SK-N-SH (cell line): ENCODE measurements at regions not wholly inside any gene's neighbourhood (a gene's known extent, or its start where the extent isn't known, plus 50 kb on each side); places are given as distances from the start of the nearest gene placed in this dataset.

Experiments used
- CTCF ChIA-PET: fragments of 300-600, 350-600 bp; formaldehyde crosslinking; extraction: SDS; loops from one replicate; lab custom pipeline; 2021; lab: Yijun Ruan, JAX
- POLR2A ChIA-PET: fragments of 350-600 bp; sonication (Branson Sonifier 250); formaldehyde crosslinking; extraction: SDS; loops from one replicate; lab custom pipeline; 2020; ENCODE audit warnings: antibody characterized with exemption, inconsistent platforms; lab: Yijun Ruan, JAX
- DNase-seq: peaks from one replicate; pipeline ENCODE4 v3.0.0; 2012
- H2AFZ ChIP-seq: fragments of 200-600 bp; sonication (generic); 2 replicates; pipeline ENCODE4 v1.8.1; 2016; ENCODE audit warnings: antibody characterized with exemption, mild to moderate bottlenecking, low read depth
- H3F3A ChIP-seq: fragments of 200-600 bp; sonication (generic); replicated peaks from 2 replicates; pipeline ENCODE3; 2016; ENCODE audit warnings: antibody characterized with exemption, mild to moderate bottlenecking; ENCODE audit not compliant: insufficient read depth
- H3K27ac ChIP-seq, 2 experiments: fragments of 200-500 bp in 1 of 2; fragments of 200-600 bp in 1 of 2; sonication (Bioruptor generic) in 1 of 2; sonication (generic), shearing (Covaris generic) in 1 of 2; 2 replicates each; pipeline versions ENCODE4 v1.5.1 to v1.6.1; 2014 to 2016; ENCODE audit warnings: low read depth in 2 of 2, inconsistent platforms in 1 of 2, low read length in 1 of 2, mild to moderate bottlenecking in 1 of 2, mixed read lengths in 1 of 2
- H3K27me3 ChIP-seq: fragments of 200-600 bp; sonication (generic), shearing (Covaris generic); 2 replicates; pipeline ENCODE4 v1.6.1; 2016; ENCODE audit warnings: mixed run types; ENCODE audit not compliant: insufficient read depth
- H3K36me3 ChIP-seq, 2 experiments: fragments of 200-500 bp in 1 of 2; fragments of 200-600 bp in 1 of 2; sonication (Bioruptor generic) in 1 of 2; sonication (generic) in 1 of 2; replicated peaks in 1 of 2; 2 replicates each; pipeline versions ENCODE3 to v1.5.1; 2014 to 2016; ENCODE audit warnings: low read length in 1 of 2, mild to moderate bottlenecking in 1 of 2; ENCODE audit not compliant: insufficient read depth in 2 of 2, control insufficient read depth in 1 of 2
- H3K4me1 ChIP-seq, 2 experiments: fragments of 200-500 bp in 1 of 2; fragments of 200-600 bp in 1 of 2; sonication (Bioruptor generic) in 1 of 2; sonication (generic), shearing (Covaris generic) in 1 of 2; 2 replicates each; pipeline versions ENCODE4 v1.5.1 to v1.6.1; 2014 to 2016; ENCODE audit warnings: low read depth in 1 of 2, low read length in 1 of 2, mixed run types in 1 of 2; ENCODE audit not compliant: insufficient read depth in 2 of 2, control insufficient read depth in 1 of 2
- H3K4me2 ChIP-seq: fragments of 200-600 bp; sonication (generic), shearing (Covaris generic); 2 replicates; pipeline ENCODE4 v1.6.1; 2017; ENCODE audit warnings: mixed run types
- H3K4me3 ChIP-seq, 2 experiments: fragments of 200-500 bp in 1 of 2; fragments of 200-600 bp in 1 of 2; sonication (Bioruptor generic) in 1 of 2; sonication (generic), shearing (Covaris generic) in 1 of 2; 2 replicates each; pipeline versions ENCODE4 v1.5.1 to v1.8.1; 2014 to 2016; ENCODE audit warnings: low read depth in 2 of 2, inconsistent platforms in 1 of 2, low read length in 1 of 2, mild to moderate bottlenecking in 1 of 2, mixed read lengths in 1 of 2, moderate library complexity in 1 of 2
- H3K79me2 ChIP-seq: fragments of 200-600 bp; sonication (generic); 2 replicates; pipeline ENCODE4 v1.8.1; 2017; ENCODE audit warnings: mild to moderate bottlenecking; ENCODE audit not compliant: insufficient read depth
- H3K9ac ChIP-seq: fragments of 200-600 bp; sonication (generic); 2 replicates; pipeline ENCODE4 v1.6.1; 2017; ENCODE audit warnings: mixed run types
- H3K9me2 ChIP-seq: fragments of 200-600 bp; sonication (generic); 2 replicates; pipeline ENCODE4 v1.6.1; 2017; ENCODE audit warnings: mixed run types
- H3K9me3 ChIP-seq: fragments of 200-600 bp; sonication (generic); 2 replicates; pipeline ENCODE4 v1.6.1; 2017; ENCODE audit warnings: mixed run types, mild to moderate bottlenecking, moderate library complexity
- H4K20me1 ChIP-seq: fragments of 200-600 bp; sonication (generic); 2 replicates; pipeline ENCODE4 v1.6.1; 2017; ENCODE audit warnings: mild to moderate bottlenecking, mixed run types; ENCODE audit not compliant: insufficient read depth
- ELF1 ChIP-seq: IDR thresholded peaks from 2 replicates; pipeline ENCODE4 v1.4.0; 2012
- EP300 ChIP-seq, 2 experiments: IDR thresholded peaks; 2 replicates each; pipeline versions ENCODE4 v1.4.0 to v1.6.1; 2012; ENCODE audit warnings: borderline replicate concordance in 1 of 2, low read depth in 1 of 2, low read length in 1 of 2
- FOSL2 ChIP-seq: IDR thresholded peaks from 2 replicates; pipeline ENCODE4 v1.4.0; 2012; ENCODE audit warnings: low read depth, mild to moderate bottlenecking, moderate library complexity, borderline replicate concordance
- FOXJ3 ChIP-seq: sonication (generic); formaldehyde crosslinking; IDR thresholded peaks from 2 replicates; pipeline ENCODE4 v1.5.1; 2020; ENCODE audit warnings: mild to moderate bottlenecking, missing genetic modification reagents
- FOXM1 ChIP-seq: IDR thresholded peaks from 2 replicates; pipeline ENCODE4 v1.4.0; 2012; ENCODE audit warnings: low read depth, mild to moderate bottlenecking
- GABPA ChIP-seq: IDR thresholded peaks from 2 replicates; pipeline ENCODE4 v1.4.0; 2012; ENCODE audit warnings: low read depth, mild to moderate bottlenecking
- JUND ChIP-seq: IDR thresholded peaks from 2 replicates; pipeline ENCODE4 v1.4.0; 2012
- MEF2A ChIP-seq: IDR thresholded peaks from 2 replicates; pipeline ENCODE4 v1.4.0; 2012; ENCODE audit warnings: low read depth, borderline replicate concordance
- NRF1 ChIP-seq: IDR thresholded peaks from 2 replicates; pipeline ENCODE4 v1.6.1; 2012; ENCODE audit warnings: low read depth, mild to moderate bottlenecking, low read length
- POLR2AphosphoS5 ChIP-seq: IDR thresholded peaks from 2 replicates; pipeline ENCODE4 v1.6.1; 2012; ENCODE audit warnings: low read depth, low read length
- RFX5 ChIP-seq: IDR thresholded peaks from 2 replicates; pipeline ENCODE4 v1.6.1; 2012; ENCODE audit warnings: mild to moderate bottlenecking, improper control_type of control experiment, low read length
- SIN3A ChIP-seq: IDR thresholded peaks from 2 replicates; pipeline ENCODE4 v1.6.1; 2012; ENCODE audit warnings: low read depth, mild to moderate bottlenecking, low read length, moderate library complexity, borderline replicate concordance
- TCF12 ChIP-seq: IDR thresholded peaks from 2 replicates; pipeline ENCODE4 v1.4.0; 2012
- TEAD4 ChIP-seq: IDR thresholded peaks from 2 replicates; pipeline ENCODE4 v1.4.0; 2012; ENCODE audit warnings: mild to moderate bottlenecking, borderline replicate concordance; ENCODE audit not compliant: insufficient read depth
- WGBS: methylation state at CpG from one replicate; pipeline ENCODE4 v1.1.6; 2017; ENCODE audit warnings: low lambda C conversion rate; 5-methylcytosine and 5-hydroxymethylcytosine counted together
- TF ChIP-seq, protein P1 (sequence below): fragments of 150-350 bp; IDR thresholded peaks from 2 replicates; pipeline ENCODE4 v1.6.1; 2016; ENCODE audit warnings: mild to moderate bottlenecking, low read depth, low read length
- TF ChIP-seq, protein P2 (sequence below): IDR thresholded peaks from 2 replicates; pipeline ENCODE4 v1.4.0; 2012; ENCODE audit warnings: low read depth, borderline replicate concordance
- TF ChIP-seq, protein P3 (sequence below): fragments of 200-600 bp; sonication (generic); IDR thresholded peaks from 2 replicates; pipeline ENCODE4 v1.6.1; 2017; ENCODE audit warnings: antibody characterized with exemption, mild to moderate bottlenecking, moderate library complexity
- TF ChIP-seq, protein P4 (sequence below): fragments of 150-350 bp; IDR thresholded peaks from 2 replicates; pipeline ENCODE4 v1.6.1; 2017; ENCODE audit warnings: antibody characterized with exemption, low read length, low read depth, borderline replicate concordance

DNA sequence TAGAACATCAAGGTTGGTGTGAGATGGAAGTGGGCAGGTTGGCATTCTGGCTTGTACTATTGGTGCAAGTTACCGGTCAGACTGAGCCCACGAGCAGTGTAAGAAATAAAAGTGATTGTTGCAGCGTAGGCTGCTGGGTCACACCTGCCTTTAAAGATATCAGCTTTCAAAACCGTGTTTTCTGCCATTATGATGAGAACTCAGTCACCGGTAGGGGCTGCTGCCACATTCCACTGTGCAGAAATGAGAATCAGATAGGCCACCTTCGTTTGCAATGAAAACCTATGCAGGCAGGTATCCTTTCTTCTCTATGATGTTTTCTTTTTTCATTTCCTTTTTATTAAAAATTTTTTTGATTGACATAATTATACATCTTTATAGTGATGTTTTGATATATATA lies 168.5 kb downstream of the MYLK4 start:
- ChIA-PET CTCF (no interaction called here), POLR2A (no interaction called here)
- no peaks in the 10 kb centered on the region for H3K27me3 ChIP-seq
- H3K4me2 ChIP-seq: no peak overlapping the region
- H3K4me3 ChIP-seq: no peak overlapping the region
- H3K9me2 ChIP-seq: no peaks in the 10 kb centered on the region
- 41% methylated on average over 5 of the region's 6 CpGs for WGBS
- no peaks in the 10 kb centered on the region for H3K79me2 ChIP-seq
- H3K4me1 ChIP-seq: no peaks in the 10 kb centered on the region; a peak in 1 of 4 replicates
- no peaks in the 10 kb centered on the region for H3K9me3 ChIP-seq
- no peaks in the 10 kb centered on the region for H3K36me3 ChIP-seq
- no peak overlapping the region for H3K9ac ChIP-seq
- no peak for TF ChIP-seq EP300 (IDR thresholded peaks at IDR 0.05; ENCODE audit: borderline replicate concordance in 1 of 2, low read depth in 1 of 2, low read length in 1 of 2)
- no peak for TF ChIP-seq FOXJ3
- TF ChIP-seq GABPA: no peak
- no peak for TF ChIP-seq JUND
- no peak for TF ChIP-seq NRF1
- TF ChIP-seq ELF1: no peak
- no peak for TF ChIP-seq FOSL2
- no peak for TF ChIP-seq SIN3A
- no peak for TF ChIP-seq POLR2AphosphoS5
- no peak for TF ChIP-seq MEF2A
- TF ChIP-seq FOXM1: no peak
- H4K20me1 ChIP-seq: no peaks in the 10 kb centered on the region
- no peak overlapping the region for H2AFZ ChIP-seq
- no peak for DNase-seq
- H3K27ac ChIP-seq: no peak overlapping the region
- H3F3A ChIP-seq: no peaks in the 10 kb centered on the region

DNA sequence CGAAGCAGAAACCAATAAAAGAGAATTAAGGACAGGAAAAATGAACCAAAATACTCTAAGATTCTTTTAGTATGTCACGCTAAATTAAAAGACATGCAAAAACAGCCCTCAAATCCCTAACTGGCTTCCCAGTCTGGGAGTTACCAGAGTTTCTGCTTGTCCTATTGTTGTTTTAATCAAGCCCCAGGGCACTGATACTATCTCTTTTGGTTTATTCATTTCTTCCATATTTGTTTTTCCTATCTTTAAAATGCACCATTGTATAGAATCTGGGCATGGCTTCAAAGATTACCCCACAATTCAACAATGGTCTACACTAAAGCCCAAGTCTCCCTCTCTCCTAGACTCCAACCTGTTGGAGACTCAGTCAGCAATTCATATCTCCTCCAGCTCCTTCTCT lies 169.1 kb downstream of the MYLK4 start:
- ChIA-PET POLR2A (no interaction called here), CTCF (no interaction called here)
- Histone ChIP-seq H3K4me1 (no peaks in the 10 kb centered on the region; a peak in 1 of 4 replicates), H3K4me3 (no peak overlapping the region), H3F3A (no peaks in the 10 kb centered on the region), H2AFZ (no peak overlapping the region), H3K9me3 (no peaks in the 10 kb centered on the region), H4K20me1 (no peaks in the 10 kb centered on the region), H3K36me3 (no peaks in the 10 kb centered on the region), H3K9ac (no peak overlapping the region), H3K4me2 (no peak overlapping the region), H3K27ac (no peak overlapping the region), H3K9me2 (no peaks in the 10 kb centered on the region), H3K79me2 (no peaks in the 10 kb centered on the region), H3K27me3 (no peaks in the 10 kb centered on the region)
- WGBS: 55% methylated on average over 2 of the region's 2 CpGs
- TF ChIP-seq EP300 (IDR thresholded peaks at IDR 0.05; ENCODE audit: borderline replicate concordance in 1 of 2, low read depth in 1 of 2, low read length in 1 of 2): no peak
- TF ChIP-seq, protein P1, sequence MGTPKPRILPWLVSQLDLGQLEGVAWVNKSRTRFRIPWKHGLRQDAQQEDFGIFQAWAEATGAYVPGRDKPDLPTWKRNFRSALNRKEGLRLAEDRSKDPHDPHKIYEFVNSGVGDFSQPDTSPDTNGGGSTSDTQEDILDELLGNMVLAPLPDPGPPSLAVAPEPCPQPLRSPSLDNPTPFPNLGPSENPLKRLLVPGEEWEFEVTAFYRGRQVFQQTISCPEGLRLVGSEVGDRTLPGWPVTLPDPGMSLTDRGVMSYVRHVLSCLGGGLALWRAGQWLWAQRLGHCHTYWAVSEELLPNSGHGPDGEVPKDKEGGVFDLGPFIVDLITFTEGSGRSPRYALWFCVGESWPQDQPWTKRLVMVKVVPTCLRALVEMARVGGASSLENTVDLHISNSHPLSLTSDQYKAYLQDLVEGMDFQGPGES: no peak
- DNase-seq: no peak

DNA sequence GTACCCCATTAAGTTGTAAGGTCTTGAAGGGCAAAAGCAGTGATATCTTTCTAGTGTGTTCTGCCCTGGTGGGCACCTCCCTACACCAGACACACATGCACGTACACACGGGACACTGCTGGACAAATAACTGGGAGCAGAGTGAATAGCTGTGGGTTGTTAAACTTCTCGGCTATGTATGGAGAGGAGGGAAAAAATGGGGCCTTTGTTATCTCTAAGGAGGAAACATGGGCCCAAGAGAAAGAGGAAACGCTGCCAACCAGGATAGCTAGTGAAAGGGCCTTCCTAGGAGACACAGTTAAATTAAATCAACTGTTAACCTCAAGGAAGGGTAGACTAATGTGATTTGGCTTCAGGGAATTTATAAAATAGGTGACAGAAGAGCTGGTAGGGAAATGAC lies 169.7 kb downstream of the MYLK4 start:
- WGBS: 38% methylated on average over 4 of the region's 4 CpGs
- Histone ChIP-seq H3K9ac (no peak overlapping the region), H3K4me2 (no peak overlapping the region), H3K9me2 (no peaks in the 10 kb centered on the region), H3K36me3 (no peaks in the 10 kb centered on the region), H3K4me3 (no peak overlapping the region), H3K27ac (no peak overlapping the region), H3F3A (no peaks in the 10 kb centered on the region), H3K4me1 (no peaks in the 10 kb centered on the region; a peak in 1 of 4 replicates), H3K27me3 (no peaks in the 10 kb centered on the region), H2AFZ (no peak overlapping the region), H3K79me2 (no peaks in the 10 kb centered on the region), H3K9me3 (no peaks in the 10 kb centered on the region), H4K20me1 (no peaks in the 10 kb centered on the region)
- CTCF ChIA-PET: no interaction called here
- no peak for DNase-seq
- POLR2A ChIA-PET: no interaction called here
- TF ChIP-seq TEAD4 (no peak), TCF12 (no peak), FOXJ3 (no peak), RFX5 (no peak)
- TF ChIP-seq, protein P2, sequence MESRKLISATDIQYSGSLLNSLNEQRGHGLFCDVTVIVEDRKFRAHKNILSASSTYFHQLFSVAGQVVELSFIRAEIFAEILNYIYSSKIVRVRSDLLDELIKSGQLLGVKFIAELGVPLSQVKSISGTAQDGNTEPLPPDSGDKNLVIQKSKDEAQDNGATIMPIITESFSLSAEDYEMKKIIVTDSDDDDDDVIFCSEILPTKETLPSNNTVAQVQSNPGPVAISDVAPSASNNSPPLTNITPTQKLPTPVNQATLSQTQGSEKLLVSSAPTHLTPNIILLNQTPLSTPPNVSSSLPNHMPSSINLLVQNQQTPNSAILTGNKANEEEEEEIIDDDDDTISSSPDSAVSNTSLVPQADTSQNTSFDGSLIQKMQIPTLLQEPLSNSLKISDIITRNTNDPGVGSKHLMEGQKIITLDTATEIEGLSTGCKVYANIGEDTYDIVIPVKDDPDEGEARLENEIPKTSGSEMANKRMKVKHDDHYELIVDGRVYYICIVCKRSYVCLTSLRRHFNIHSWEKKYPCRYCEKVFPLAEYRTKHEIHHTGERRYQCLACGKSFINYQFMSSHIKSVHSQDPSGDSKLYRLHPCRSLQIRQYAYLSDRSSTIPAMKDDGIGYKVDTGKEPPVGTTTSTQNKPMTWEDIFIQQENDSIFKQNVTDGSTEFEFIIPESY: no peak
- TF ChIP-seq, protein P3, sequence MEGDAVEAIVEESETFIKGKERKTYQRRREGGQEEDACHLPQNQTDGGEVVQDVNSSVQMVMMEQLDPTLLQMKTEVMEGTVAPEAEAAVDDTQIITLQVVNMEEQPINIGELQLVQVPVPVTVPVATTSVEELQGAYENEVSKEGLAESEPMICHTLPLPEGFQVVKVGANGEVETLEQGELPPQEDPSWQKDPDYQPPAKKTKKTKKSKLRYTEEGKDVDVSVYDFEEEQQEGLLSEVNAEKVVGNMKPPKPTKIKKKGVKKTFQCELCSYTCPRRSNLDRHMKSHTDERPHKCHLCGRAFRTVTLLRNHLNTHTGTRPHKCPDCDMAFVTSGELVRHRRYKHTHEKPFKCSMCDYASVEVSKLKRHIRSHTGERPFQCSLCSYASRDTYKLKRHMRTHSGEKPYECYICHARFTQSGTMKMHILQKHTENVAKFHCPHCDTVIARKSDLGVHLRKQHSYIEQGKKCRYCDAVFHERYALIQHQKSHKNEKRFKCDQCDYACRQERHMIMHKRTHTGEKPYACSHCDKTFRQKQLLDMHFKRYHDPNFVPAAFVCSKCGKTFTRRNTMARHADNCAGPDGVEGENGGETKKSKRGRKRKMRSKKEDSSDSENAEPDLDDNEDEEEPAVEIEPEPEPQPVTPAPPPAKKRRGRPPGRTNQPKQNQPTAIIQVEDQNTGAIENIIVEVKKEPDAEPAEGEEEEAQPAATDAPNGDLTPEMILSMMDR: no peak
- TF ChIP-seq, protein P4, sequence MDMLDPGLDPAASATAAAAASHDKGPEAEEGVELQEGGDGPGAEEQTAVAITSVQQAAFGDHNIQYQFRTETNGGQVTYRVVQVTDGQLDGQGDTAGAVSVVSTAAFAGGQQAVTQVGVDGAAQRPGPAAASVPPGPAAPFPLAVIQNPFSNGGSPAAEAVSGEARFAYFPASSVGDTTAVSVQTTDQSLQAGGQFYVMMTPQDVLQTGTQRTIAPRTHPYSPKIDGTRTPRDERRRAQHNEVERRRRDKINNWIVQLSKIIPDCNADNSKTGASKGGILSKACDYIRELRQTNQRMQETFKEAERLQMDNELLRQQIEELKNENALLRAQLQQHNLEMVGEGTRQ: no peak
